Right lobe of liver (tissue), 6 donors: ENCODE measurements at regions not wholly inside any gene's neighbourhood (a gene's known extent, or its start where the extent isn't known, plus 50 kb on each side); places are given as distances from the start of the nearest gene placed in this dataset.

ENCODE experiments used
- ATAC-seq, 4 donors: fragments of 200-7000 bp; cut with Tn5 transposase; one replicate each; pipeline ENCODE4 v1.9.1; 2020; ENCODE audit warnings: mild to moderate bottlenecking in 4 of 4, moderate library complexity in 4 of 4
- DNase-seq, 3 donors: peaks; one replicate each; pipeline ENCODE4 v3.0.0-alpha.2; 2020
- H3K27ac ChIP-seq, 3 donors: fragments of 200-600 bp; one replicate each; pipeline ENCODE4 v1.8.0; 2022
- H3K27me3 ChIP-seq, 2 donors: fragments of 200-600 bp; one replicate each; pipeline ENCODE4 v1.8.0; 2022
- H3K36me3 ChIP-seq, 4 donors: fragments of 200-600 bp; sonication (generic) in 1 of 4; one replicate each; pipeline versions ENCODE4 v1.5.1 to v1.8.0; 2017 to 2022; ENCODE audit warnings: control low read depth in 1 of 4
- H3K4me1 ChIP-seq, 4 donors: fragments of 200-600 bp; sonication (generic) in 1 of 4; one replicate each; pipeline versions ENCODE4 v1.5.1 to v1.8.0; 2017 to 2022; ENCODE audit warnings: control low read depth in 1 of 4
- H3K4me3 ChIP-seq, 3 donors: fragments of 200-600 bp; one replicate each; pipeline ENCODE4 v1.8.0; 2022
- H3K9me3 ChIP-seq, 4 donors: fragments of 200-600 bp; sonication (generic) in 1 of 4; one replicate each; pipeline versions ENCODE4 v1.5.1 to v1.8.0; 2017 to 2022; ENCODE audit warnings: control low read depth in 1 of 4
- POLR2A ChIP-seq: fragments of 450-650 bp; IDR thresholded peaks from one replicate; pipeline ENCODE4 v1.6.1; 2017; ENCODE audit warnings: antibody characterized with exemption, mild to moderate bottlenecking
- WGBS: methylation state at CpG from one replicate; pipeline ENCODE4 v1.1.6; 2018; ENCODE audit warnings: low coverage, low lambda C conversion rate; ENCODE audit not compliant: insufficient coverage; ENCODE audit errors: missing lambda C conversion rate; 5-methylcytosine and 5-hydroxymethylcytosine counted together
- intact Hi-C, 2 donors: fragments of 100-400 bp; cut with DNase I; formaldehyde crosslinking; loops; one replicate each; pipeline versions ENCODE4 v1.11.2 to v1.14.1; 2022
- TF ChIP-seq, protein P1 (sequence below), 4 donors: fragments of 200-600 bp in 3 of 4; fragments of 450-650 bp in 1 of 4; IDR thresholded peaks; one replicate each; pipeline versions ENCODE4 v1.5.1 to v1.8.0; 2016 to 2022; ENCODE audit warnings: antibody characterized with exemption in 4 of 4, mild to moderate bottlenecking in 2 of 4
- donor health status: DM: no; HTN: yes; CAD: no.
- donor health status: DM: no; HTN: no; CAD: no.
- donor health status: DM: no; HTN: no; CAD: no.
- donor health status: DM: no; HTN: yes; CAD: no.
- donor health status: DM: no; HTN: yes; CAD: no.

- Histone ChIP-seq H3K36me3 (no peaks in the 10 kb centered on the region), H3K27ac (no peak overlapping the region), H3K9me3 (no peaks in the 10 kb centered on the region), H3K4me3 (no peak overlapping the region), H3K4me1 (no peaks in the 10 kb centered on the region), H3K27me3 (no peaks in the 10 kb centered on the region)
- no peak for TF ChIP-seq POLR2A
- TF ChIP-seq, protein P1, sequence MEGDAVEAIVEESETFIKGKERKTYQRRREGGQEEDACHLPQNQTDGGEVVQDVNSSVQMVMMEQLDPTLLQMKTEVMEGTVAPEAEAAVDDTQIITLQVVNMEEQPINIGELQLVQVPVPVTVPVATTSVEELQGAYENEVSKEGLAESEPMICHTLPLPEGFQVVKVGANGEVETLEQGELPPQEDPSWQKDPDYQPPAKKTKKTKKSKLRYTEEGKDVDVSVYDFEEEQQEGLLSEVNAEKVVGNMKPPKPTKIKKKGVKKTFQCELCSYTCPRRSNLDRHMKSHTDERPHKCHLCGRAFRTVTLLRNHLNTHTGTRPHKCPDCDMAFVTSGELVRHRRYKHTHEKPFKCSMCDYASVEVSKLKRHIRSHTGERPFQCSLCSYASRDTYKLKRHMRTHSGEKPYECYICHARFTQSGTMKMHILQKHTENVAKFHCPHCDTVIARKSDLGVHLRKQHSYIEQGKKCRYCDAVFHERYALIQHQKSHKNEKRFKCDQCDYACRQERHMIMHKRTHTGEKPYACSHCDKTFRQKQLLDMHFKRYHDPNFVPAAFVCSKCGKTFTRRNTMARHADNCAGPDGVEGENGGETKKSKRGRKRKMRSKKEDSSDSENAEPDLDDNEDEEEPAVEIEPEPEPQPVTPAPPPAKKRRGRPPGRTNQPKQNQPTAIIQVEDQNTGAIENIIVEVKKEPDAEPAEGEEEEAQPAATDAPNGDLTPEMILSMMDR (IDR thresholded peaks at IDR 0.05) = no peak
- no peak for ATAC-seq
- intact Hi-C loops = no loop called here
- no peak for DNase-seq
Measured at GRCh38 chr4:153906231-153906630, 117.3 kb upstream of the SFRP2 start.

- Histone ChIP-seq H3K27ac (no peak overlapping the region), H3K9me3 (no peaks in the 10 kb centered on the region), H3K4me1 (no peaks in the 10 kb centered on the region), H3K36me3 (no peaks in the 10 kb centered on the region), H3K4me3 (no peak overlapping the region), H3K27me3 (no peaks in the 10 kb centered on the region)
- no peak for TF ChIP-seq POLR2A
- TF ChIP-seq, protein P1 (IDR thresholded peaks at IDR 0.05) = no peak
- intact Hi-C loops = no loop called here
- WGBS = 71% methylated on average over 7 of the region's 7 CpGs
- ATAC-seq (no peak), DNase-seq (no peak)
Measured at GRCh38 chr4:153905231-153905630, 116.3 kb upstream of the SFRP2 start.

GRCh38 chr4:153904011-153904410 is 115.1 kb upstream of the SFRP2 start:
- intact Hi-C loops = no loop called here
- DNase-seq = no peak
- Histone ChIP-seq H3K36me3 (no peaks in the 10 kb centered on the region), H3K27ac (no peak overlapping the region), H3K9me3 (no peaks in the 10 kb centered on the region), H3K27me3 (no peaks in the 10 kb centered on the region), H3K4me1 (no peaks in the 10 kb centered on the region), H3K4me3 (no peak overlapping the region)
- WGBS = 69% methylated on average over 5 of the region's 5 CpGs
- ATAC-seq = no peak
- no peak for TF ChIP-seq POLR2A
- TF ChIP-seq, protein P1 (IDR thresholded peaks at IDR 0.05) = no peak

DNA sequence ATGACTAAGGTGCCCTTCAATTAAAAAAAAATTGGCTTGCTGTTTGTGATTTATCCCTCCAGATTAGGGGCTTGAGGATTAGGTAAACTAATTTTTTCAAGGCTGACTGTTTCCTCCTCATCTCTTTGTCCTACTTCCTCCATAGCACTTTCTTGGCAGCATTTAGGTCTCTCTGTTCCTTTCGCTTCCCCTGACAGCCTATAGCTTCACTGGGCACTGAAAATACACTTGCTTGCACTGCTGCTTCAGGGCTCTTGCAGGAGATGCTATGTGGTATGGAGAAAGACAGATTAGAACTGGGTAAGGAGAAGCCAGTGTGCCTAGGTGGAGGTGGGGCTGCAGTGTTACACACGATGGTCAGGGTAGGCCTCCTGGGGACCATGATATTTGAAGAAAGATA is 112.3 kb upstream of the SFRP2 start:
- DNase-seq = no peak
- WGBS = 76% methylated on average over 2 of the region's 2 CpGs
- TF ChIP-seq, protein P1 (IDR thresholded peaks at IDR 0.05) = no peak
- no peak for TF ChIP-seq POLR2A
- Histone ChIP-seq H3K27me3 (no peaks in the 10 kb centered on the region), H3K27ac (no peak overlapping the region), H3K9me3 (no peaks in the 10 kb centered on the region), H3K4me1 (no peaks in the 10 kb centered on the region), H3K36me3 (no peaks in the 10 kb centered on the region), H3K4me3 (no peak overlapping the region)
- intact Hi-C loops = no loop called here
- ATAC-seq = peak in 2 of 4 donors; percentile 31 to 35

GRCh38 chr4:153900426-153900825 is 111.5 kb upstream of the SFRP2 start:
- 63% methylated on average over 6 of the region's 6 CpGs for WGBS
- no peaks in the 10 kb centered on the region for H3K27me3 ChIP-seq
- no peak overlapping the region for H3K27ac ChIP-seq
- H3K4me3 ChIP-seq = no peak overlapping the region
- no peaks in the 10 kb centered on the region for H3K9me3 ChIP-seq
- TF ChIP-seq POLR2A = no peak
- TF ChIP-seq, protein P1 (IDR thresholded peaks at IDR 0.05) = no peak
- no peak for ATAC-seq
- no peaks in the 10 kb centered on the region for H3K4me1 ChIP-seq
- no peaks in the 10 kb centered on the region for H3K36me3 ChIP-seq
- intact Hi-C loops = no loop called here
- no peak for DNase-seq
